HG03469 (cell line): ENCODE measurements at regions not wholly inside any gene's neighbourhood (a gene's known extent, or its start where the extent isn't known, plus 50 kb on each side); places are given as distances from the start of the nearest gene placed in this dataset.
"Not testable (repeated sequence)": the region's sequence is repeated elsewhere in the genome, so short reads cannot be mapped to it uniquely, and the experiment has no call there.

ENCODE experiments used
- ATAC-seq: cut with Tn5 transposase; IDR thresholded peaks from one replicate; pipeline ENCODE4 v1.9.1; 2021; ENCODE audit warnings: mild to moderate bottlenecking, moderate library complexity, moderate number of reproducible peaks; ENCODE audit not compliant: unreplicated experiment

DNA sequence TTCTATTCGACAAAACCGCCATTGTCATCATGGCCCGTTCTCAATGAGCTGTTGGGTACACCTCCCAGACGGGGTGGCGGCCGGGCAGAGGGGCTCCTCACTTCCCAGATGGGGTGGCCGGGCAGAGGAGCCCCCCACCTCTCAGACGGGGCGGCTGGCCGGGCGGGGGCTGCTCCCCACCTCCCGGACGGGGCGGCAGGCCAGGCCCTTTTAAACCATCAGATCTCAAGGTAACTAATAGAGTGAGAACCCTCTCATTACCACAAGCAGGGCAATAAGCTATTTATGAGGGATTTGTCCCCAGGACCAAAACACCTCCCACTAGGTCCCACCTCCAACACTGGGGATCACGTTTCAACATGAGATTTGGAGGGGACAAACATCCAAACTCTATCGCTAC lies 571.5 kb downstream of the INSC start:
- not testable (repeated sequence) for ATAC-seq

DNA sequence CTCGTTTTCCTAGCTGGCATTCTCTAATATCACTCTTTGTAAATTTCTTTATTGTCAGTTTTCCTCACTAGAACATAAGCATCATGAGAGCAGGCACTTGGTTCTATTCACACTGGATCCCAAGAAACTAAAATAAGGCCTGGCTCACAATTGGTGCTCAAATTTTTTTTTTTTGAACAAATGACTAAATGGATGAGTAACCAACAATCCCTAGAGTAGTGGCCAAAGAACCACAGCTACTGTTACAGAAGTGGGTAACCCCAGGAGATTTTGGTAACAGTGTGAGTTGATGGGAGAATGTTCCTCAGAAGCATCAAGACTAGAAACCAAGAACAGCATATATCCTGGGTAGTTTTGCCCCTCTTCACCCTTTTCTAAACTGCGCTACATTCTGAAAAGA lies 572.6 kb downstream of the INSC start:
- no peak for ATAC-seq

DNA sequence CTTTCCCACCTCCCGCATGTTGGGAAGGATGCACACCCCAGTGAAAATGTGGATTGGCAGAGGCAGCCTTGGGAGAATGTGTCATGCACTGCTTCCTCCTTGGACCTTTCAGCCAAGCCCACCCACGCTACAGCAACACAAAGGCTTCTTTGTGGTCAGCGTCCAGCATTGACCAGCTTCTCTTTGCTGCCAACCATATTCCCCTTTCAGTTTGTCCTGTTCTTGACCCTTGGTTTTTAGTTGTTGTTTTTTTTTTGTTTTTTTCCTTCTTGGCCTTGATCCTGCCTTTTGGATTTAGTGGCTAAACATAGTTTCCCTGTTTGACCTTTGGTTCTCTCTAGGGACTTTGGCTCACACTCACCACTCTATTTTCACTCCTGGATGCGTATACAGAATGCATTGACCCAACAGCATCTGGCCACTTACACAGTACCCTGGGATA lies 573.6 kb downstream of the INSC start:
- no peak for ATAC-seq

DNA sequence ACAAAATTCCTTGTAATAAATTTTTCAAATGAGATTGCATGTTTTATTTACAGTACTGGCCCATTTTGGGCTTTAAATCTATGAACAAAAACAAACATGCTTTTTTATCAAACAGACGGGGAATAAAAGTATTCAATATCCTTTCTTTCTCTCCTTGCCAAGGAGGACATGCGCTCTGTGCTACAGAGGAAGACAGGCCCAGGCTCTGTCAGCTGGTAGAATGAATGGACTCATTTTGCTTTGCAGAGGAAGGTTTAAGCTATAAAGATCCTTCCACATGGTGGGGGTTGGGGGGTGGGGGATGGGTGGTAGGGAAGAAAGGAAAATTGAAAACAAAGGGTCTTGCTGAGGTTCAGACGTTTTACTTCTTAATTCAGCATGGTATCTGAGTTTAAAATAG lies 575.6 kb downstream of the INSC start:
- ATAC-seq: no peak

DNA sequence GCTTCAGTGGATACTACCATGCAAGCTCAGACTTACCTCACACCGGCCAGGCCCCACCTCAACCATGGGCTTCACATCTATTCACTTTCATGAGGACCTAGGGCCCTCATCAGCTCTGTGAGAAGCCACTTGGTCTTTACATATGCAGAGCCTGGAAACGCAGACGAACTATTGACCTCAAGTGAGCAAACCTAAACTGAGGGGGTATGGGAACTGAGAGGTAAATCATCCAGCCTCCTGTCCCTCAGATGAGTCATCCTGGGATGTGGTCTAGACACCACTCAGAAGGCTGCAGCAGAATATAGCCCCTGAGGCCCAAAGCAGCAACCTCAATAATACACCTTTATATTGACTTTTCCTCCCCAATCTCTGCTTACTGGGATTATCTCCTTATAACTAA lies 578.0 kb downstream of the INSC start:
- ATAC-seq: no peak

DNA sequence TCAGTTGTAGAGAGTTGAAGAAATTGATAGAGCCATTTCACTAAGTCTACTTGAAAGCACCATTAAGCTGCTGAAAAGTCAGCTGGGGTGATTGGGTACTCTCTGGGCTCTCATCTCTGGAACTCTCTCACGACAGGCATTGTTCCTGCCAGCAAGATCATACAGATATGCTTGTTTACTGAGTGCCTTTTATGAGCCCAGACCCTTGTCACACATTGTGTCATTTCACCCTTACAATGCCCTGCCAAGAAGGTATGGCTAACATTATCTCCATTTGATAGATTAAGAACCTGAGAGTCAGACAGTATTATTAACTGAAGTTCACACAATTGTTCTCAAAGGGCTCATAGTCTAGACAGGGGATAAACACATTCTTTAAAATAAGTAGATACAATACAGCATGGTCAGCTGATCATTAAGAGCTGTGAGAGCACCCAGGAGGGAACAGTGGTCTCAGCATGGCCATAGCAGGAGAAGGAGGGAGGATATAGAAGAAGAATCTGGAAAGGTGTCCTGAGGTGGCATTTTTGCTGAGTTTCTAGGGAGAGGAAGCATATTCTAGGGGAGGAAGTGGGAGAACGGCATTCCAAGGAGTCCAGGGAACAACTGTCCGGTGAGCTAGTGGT lies 580.5 kb downstream of the INSC start:
- ATAC-seq: no peak

DNA sequence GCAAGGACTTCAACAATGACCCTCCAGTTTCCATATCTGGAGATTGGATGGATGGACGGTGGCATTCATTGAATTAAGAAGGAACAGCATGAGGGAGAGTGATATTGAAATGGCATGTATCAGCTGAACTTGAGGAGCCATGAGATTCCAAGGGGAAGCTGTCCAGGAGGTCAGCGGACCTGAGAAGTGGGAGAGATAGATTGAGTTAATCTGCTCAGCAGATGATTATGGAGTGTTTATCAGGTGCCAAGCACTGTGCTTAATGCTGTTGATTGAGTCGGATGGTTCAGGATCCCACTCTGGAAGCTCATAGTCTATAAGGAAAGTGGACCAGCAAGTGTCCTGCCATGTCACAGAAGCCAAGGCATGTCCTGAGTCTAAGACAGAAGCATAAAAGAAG lies 581.3 kb downstream of the INSC start:
- ATAC-seq: no peak

DNA sequence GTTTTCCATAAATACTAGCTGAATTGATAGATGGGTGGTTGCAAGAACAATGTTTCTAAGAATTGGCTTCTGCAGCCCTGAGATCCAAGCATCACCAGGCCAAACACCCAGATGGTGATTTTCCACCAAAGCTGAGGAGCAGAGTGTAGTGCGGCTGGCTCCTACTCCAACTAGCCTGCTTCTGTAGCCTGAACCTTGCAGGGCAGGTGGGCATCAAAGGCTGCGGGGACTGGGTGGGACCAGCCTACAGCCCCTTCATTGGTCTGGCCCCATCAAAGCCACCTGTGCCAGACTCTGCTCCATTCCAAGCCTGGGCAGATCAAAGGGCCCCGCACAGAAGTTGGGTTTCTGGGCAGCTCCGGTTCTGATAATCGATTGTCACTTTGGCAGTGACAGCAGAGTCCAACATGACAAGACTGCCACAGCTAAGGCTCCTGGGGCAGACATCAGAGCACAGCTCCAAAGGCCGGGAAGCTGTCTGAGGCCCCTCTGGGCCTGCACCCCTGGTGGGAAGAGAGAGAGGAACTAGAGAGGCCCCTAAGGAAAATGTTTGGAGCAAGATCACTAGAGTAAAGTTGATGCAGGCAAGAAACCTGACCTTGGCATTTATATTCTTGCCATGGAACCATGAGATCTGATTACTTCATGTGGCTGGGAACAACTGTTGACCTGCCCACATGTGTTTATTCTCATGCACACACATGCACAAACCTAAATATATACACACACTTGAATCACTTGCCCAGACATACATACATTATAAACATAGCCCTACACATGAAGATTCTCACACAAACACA lies 582.9 kb downstream of the INSC start:
- ATAC-seq: no peak

DNA sequence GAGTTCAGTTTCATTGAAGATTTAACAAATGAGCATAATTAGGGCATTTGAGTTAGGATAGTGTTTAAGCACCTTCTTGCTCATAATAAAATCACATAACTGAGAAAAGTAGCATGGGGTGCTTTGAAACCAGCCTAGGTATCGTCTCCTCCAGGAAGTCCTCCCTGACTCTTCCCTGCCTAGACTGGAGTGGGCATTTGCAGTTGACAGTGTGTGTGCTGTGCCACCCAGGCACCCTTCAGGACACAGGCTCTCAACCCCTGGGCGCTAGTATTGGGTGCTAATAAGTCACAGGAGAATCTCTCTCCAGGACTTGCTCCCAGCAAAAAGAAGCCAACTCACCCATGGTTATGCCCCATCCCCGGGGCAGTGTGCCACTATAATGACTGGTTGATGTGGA lies 584.1 kb downstream of the INSC start:
- no peak for ATAC-seq

DNA sequence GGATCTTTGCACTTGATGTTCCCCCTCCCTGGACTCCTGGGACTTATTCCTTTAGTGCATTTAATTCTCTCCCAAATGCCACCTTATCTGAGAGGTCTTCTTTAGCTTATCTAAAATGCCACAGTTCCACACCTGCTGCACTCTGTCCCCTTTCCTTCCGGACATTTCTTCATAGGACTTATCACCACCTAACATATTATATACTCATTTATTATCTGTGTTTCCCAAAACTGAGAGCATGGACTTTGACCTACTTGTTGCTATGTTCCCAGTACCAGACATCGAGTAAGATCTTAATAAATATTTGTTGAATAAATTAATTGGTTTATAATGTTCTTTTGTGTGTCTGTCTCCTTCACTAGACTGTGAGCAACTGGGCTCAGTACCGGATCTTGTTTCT lies 585.3 kb downstream of the INSC start:
- ATAC-seq: no peak

DNA sequence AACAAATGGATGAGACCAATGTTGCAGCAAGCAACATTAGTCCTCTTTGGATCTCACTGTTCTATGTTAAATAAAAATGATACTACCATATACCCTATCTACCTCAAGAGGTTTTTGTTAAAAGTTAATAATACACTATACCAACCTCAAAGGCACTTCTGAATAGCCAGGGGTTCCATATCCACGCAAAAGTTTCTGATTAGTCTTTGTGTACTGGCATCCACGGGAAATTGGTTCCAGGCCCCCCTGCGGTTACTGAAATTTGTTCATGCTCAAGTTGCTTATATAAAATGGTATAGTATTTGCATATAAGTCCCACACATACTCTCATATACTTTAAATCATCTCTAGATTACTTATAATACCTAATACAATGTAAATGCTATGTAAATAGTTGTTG lies 585.7 kb downstream of the INSC start:
- ATAC-seq: no peak

DNA sequence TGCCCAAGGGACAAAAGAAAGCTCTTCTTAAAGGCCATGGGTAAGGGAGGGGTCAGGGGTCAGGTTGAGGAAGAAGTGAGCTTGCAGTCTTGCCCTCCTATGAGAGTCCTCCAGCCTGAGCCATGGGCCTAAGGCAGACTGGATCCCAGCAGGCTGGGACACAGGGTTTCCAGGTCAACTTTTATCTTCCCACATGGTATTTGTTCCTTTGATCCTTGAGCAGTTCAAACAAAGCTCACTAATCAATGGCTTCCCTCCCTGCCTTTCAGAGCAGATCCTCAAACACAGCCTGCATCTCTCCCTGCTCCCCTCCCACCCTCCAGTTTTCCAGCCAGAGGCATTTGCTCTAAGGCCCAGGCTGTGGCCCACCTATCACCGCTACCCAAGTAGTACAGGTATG lies 589.3 kb downstream of the INSC start:
- ATAC-seq: no peak

DNA sequence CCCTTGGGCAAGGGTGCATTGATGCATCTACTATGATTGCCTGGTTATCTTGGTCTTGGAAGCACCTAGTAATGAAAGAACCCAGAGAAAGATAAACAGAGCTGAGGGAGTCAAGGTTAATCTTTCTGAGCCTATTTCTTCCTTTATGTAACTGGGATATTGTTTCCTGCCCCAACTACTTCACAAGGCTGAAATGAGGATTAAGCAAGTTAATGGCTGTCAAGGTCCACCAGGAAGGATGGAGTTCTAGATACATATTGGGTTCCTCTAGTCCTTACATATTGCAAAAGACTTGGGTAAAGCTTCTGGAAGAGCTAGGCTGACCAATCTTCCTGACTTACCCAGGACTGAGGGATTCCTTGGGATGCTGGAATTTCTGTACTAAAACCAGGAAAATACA lies 589.8 kb downstream of the INSC start:
- no peak for ATAC-seq

DNA sequence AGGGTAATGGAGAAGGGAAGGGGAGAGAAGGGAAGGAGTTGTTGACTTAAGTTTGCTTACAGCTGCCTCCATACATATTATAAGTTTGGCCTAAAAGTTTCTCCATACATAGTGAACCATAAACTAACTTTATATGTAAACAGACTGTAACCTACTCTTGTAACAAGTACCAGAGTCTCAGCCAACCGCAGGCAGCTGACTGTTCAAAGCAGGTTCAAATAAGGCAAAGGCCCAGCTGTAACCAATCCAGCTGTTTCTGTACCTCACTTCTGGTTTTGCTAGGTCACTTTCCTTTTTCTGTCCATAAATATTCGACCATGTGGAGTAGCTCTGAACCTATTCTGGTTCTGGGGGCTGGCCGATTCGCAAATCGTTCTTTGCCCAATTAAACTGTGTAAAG lies 591.2 kb downstream of the INSC start:
- ATAC-seq: no peak

DNA sequence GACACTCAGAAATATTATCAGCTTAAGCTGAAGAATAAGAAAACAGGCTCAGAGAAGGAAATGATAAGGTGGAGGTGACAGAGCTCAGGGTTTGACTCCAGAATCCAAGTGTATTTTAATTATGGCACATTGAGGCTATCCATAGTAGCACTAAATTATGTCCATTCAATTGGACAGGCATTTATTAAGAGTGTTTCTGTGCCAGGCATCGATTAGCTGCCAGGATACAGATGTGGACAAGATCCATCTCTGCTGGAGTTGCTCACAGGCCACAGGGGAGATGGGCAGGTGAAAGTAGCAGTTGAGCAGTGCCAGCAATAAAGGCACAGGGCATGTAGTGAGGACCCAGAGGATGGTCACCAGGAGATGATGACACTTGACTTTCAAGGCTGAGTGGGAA lies 592.5 kb downstream of the INSC start:
- no peak for ATAC-seq

DNA sequence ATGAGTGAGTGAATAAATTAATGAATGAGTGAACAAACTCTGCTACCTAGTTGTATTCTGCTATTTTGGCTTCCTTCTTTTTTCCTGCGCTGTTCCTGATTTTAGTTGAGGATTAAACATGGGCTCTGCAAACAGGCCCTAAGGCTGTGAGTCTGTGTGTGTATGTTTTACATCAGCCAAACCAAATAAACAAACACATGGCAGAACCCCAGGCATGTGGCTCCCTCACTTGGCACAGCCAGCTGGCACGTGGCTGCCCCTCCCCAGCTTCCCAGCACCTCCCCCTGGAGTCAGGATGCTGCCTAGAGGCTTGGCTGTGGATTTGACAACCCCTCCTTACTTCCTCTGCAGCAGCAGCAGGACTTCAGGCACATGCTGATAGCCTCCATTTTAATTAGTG lies 593.2 kb downstream of the INSC start:
- no peak for ATAC-seq

DNA sequence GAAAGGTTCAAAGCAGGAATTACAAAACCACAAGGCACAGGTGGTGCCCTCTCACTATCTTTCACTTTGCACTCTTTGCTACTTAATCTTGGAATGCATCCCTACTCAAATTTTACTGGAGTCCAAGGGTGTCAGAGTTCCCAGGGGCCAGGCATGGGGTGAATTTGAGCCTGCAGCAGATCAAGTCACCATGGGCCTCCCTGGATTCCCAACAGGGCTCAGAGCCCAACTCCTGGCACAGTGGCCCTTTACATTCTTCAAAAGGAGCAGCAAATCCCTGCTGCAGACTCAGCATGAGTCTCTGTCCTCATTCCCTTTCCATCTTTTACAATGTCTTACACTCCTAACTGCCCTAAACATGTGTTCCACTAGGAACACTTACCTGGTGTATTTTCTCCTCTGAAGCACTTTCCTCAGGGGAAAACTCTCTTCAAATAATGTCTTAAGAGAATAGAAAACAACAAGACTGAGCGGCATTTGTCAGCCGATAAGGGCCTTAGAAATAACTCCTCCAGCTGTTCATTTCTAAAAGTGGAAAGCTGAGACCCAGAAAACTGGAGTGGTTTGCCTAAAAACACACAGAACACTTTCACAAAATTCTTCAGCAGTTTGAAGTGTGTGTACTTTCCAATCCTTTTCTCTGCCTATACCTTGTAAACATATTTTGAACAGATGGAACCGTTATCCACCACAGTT lies 596.0 kb downstream of the INSC start:
- ATAC-seq: no peak

DNA sequence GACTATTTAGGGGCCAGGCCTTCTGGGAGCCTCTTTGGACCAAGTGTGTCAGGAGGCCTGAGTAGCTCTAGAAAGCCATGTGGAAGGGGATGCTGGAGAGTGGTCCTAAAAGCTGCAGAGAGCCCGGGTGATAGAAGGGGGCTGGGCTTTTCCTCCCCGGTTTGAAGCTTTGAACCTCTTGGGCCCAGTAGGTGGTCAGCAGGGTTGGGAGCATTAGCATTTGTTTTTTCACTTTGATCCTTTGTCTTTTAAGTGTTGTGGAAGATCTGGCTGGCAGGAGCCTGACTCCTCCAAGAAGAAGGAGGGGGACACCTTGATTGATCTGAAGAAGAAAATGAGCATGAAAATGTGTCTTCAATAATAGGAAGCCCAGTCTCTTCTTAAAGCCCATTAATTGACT lies 596.6 kb downstream of the INSC start:
- no peak for ATAC-seq

DNA sequence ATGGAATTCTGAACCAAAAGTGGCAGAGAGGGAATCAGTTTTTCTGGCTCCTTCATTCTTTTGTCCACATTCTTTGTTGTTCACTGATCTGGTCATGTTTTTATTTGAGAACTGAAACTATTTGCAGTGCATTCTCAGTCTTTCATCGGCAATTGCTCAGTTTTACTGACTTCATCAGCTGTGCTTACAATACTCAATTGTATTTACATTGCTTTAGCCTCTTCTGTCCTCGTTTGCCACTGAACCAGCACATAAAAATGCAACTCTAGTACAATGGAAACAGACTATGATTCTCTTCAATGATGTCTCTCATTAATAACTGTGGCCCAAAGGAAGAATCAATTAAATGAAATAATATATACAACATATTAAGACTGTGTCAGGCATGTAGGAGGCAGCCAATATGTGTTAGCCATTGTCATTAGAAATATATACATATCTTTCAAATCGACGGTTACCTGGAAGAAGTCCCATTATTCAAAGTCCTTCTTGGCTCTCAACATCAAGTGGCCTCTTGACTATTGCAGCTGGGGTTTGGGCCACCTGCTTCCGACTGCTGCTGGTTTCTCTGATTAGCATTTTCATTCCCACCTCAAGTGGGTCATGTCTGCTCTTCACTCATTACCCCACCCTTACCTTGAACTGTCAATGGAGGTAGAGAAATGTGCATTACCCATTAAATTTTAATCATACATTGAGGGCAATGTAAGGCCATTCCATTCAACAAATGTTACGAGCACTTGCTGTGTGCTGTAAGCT lies 600.1 kb downstream of the INSC start:
- no peak for ATAC-seq

DNA sequence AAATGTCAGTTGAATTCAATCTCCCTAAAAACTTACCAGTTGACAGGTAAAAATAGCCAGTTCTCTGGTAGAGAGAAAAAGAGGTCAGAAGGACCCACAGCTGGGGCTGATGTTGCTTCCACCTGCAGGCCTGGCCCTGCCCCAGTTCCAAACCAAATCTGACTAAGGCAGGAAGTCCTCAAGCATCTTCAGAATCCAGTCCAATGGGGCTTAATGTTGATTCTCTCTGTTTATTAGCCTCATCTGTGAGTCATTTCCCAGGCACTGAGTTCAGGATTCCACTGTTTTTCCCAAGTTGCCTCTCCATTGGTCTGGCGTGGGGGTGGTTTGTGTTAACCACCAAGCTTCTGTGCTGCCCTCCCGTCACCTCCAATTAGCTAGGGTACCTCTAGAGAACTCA lies 601.8 kb downstream of the INSC start:
- no peak for ATAC-seq

DNA sequence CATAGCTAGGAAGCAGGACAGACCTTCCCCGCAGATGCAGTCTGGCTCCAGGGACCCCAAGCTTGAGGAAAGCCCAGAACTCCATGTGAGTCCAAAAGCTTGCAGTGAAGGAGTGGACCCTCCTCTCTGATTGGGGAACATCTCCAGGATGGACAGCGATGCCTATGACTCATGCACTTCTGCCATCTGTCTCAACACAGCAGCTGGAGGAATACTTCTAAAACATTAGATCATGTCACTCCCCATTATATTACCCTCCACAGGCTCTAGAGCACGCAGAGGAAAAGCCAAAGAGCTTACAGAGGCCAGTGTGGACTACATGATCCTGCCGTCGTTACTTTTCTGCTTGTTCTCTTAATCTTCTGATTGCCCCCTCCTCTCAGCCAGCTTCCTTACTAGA lies 605.7 kb downstream of the INSC start:
- no peak for ATAC-seq
